SU-DHL-6 (cell line): ENCODE measurements at regions not wholly inside any gene's neighbourhood (a gene's known extent, or its start where the extent isn't known, plus 50 kb on each side); places are given as distances from the start of the nearest gene placed in this dataset.

Experiments
- H2AFZ ChIP-seq: fragments of 200-600 bp; sonication (generic); 2 replicates; pipeline ENCODE4 v1.6.1; 2014; ENCODE audit warnings: low read depth, mild to moderate bottlenecking, moderate library complexity, mixed read lengths, antibody characterized with exemption, low read length; ENCODE audit not compliant: severe bottlenecking
- H3F3A ChIP-seq: fragments of 200-600 bp; shearing (Covaris generic); 2 replicates; pipeline ENCODE4 v1.6.0; 2016; ENCODE audit warnings: antibody characterized with exemption, mild to moderate bottlenecking; ENCODE audit not compliant: insufficient read depth
- H3K27ac ChIP-seq: fragments of 200-600 bp; sonication (generic); 2 replicates; pipeline ENCODE4 v1.5.1; 2016; ENCODE audit warnings: low read depth, mild to moderate bottlenecking, low read length, moderate library complexity, mixed read lengths
- H3K27me3 ChIP-seq: fragments of 200-600 bp; sonication (generic), shearing (Covaris generic); 2 replicates; pipeline ENCODE4 v1.6.0; 2014; ENCODE audit warnings: mild to moderate bottlenecking, low read length
- H3K36me3 ChIP-seq: fragments of 200-600 bp; sonication (generic); 2 replicates; pipeline ENCODE4 v1.6.1; 2014; ENCODE audit warnings: mild to moderate bottlenecking, low read length, mixed read lengths
- H3K4me2 ChIP-seq: fragments of 300-600, 200-600 bp; shearing (Covaris generic), sonication (generic); 2 replicates; pipeline ENCODE4 v1.6.0; 2014; ENCODE audit warnings: low read length, low read depth, mild to moderate bottlenecking; ENCODE audit not compliant: poor library complexity, severe bottlenecking
- H3K4me3 ChIP-seq: fragments of 200-600 bp; sonication (generic); 2 replicates; pipeline ENCODE4 v1.5.1; 2014; ENCODE audit warnings: antibody characterized with exemption, low read length, mild to moderate bottlenecking, mixed read lengths; ENCODE audit not compliant: insufficient read depth, poor library complexity, severe bottlenecking
- H3K79me2 ChIP-seq: fragments of 200-600 bp; sonication (generic); 2 replicates; pipeline ENCODE4 v1.6.1; 2014; ENCODE audit warnings: mild to moderate bottlenecking, low read length, moderate library complexity; ENCODE audit not compliant: insufficient read depth
- H3K9ac ChIP-seq: fragments of 200-600 bp; sonication (generic); 2 replicates; pipeline ENCODE4 v1.7.0; 2014; ENCODE audit warnings: mild to moderate bottlenecking, low read length
- H3K9me2 ChIP-seq: fragments of 200-600 bp; sonication (generic); replicated peaks from 2 replicates; pipeline ENCODE4 v1.6.1; 2014; ENCODE audit warnings: low read length; ENCODE audit not compliant: insufficient read depth
- H3K9me3 ChIP-seq: fragments of 200-600 bp; sonication (generic); 2 replicates; pipeline ENCODE4 v1.6.1; 2014; ENCODE audit warnings: low read length, mixed read lengths; ENCODE audit not compliant: insufficient read depth
- H4K20me1 ChIP-seq: fragments of 200-600 bp; sonication (generic); 2 replicates; pipeline ENCODE4 v1.6.1; 2014; ENCODE audit warnings: low read depth, mild to moderate bottlenecking, antibody characterized with exemption, low read length, moderate library complexity, mixed read lengths
- CTCF ChIP-seq: fragments of 200-600 bp; sonication (generic); IDR thresholded peaks from one replicate; pipeline ENCODE4 v1.5.1; 2017; ENCODE audit warnings: antibody characterized with exemption, mild to moderate bottlenecking, low read length, moderate library complexity; ENCODE audit not compliant: insufficient read depth, poor library complexity, severe bottlenecking
- EZH2phosphoT487 ChIP-seq: fragments of 200-600 bp; sonication (generic), shearing (Covaris generic); conservative IDR thresholded peaks from 2 replicates; pipeline ENCODE4 v1.6.1; 2018; ENCODE audit warnings: mild to moderate bottlenecking, antibody characterized with exemption, low read length, moderate library complexity, mixed read lengths

DNA sequence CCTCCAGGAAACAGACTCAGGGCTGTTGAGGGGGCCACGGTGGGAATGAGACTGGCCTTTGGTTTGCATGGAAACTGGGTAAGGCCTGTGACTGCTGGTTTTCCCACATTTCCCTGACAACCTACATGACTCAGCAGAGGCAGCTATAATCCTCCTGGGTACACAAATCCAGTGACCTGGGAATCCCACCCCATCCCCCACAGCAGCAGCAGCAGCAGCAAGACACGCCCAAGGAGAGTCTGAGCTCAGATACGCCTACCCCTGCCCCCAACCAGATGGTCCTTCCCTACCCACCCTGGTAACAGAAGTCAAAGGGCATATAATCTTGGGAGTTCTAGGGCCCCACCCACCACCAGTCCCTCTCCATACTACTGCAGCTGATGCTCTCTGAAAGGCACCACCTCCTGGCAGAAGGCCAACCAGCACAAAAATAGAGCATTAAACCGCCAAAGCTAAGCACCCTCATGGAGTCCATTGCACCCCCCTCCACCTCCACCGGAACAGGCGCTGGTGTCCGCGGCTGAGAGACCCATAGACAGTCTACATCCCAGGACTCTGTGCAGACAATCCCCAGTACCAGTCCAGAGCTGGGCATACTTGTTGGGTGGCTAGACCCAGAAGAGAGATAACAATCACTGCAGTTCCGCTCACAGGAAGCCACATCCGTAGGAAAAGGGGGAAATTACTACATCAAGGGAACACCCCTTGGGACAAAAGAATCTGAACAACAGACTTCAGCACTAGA is 237.2 kb upstream of the SPRY2 start:
- H2AFZ ChIP-seq = no peak overlapping the region

DNA sequence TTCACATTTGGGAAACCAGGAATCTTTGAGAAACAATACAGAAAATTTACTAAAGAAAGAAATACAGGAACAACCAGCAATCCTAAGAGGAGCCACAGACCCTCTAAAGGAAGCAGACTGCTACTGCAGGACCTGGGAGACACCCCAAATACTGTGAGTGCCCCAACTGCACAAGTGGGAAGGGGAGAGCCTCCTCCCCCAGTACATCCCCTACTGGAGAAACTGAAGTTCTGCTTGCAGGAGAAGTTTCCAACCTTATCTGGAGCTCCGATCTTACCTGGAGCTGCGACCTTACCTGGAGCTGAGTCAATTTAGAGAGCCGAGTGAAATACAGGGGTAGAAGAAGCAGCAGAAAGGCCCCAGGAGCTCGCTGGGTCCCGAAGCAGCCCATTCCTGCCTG is 236.4 kb upstream of the SPRY2 start:
- H3K9ac ChIP-seq = no peak overlapping the region
- H3K4me3 ChIP-seq = no peak overlapping the region
- no peaks in the 10 kb centered on the region for H3K9me2 ChIP-seq
- no peaks in the 10 kb centered on the region for H3K27me3 ChIP-seq
- H3K79me2 ChIP-seq = no peaks in the 10 kb centered on the region
- H2AFZ ChIP-seq = no peak overlapping the region
- no peaks in the 10 kb centered on the region for H3K9me3 ChIP-seq
- no peaks in the 10 kb centered on the region for H3F3A ChIP-seq
- H3K4me2 ChIP-seq = no peak overlapping the region
- no peak for TF ChIP-seq EZH2phosphoT487
- no peak for TF ChIP-seq CTCF
- no peaks in the 10 kb centered on the region for H3K36me3 ChIP-seq
- H4K20me1 ChIP-seq = no peaks in the 10 kb centered on the region
- no peak overlapping the region for H3K27ac ChIP-seq

More for the DNA sequence above, 237.2 kb upstream of the SPRY2 start:
- Histone ChIP-seq H3F3A (no peaks in the 10 kb centered on the region), H4K20me1 (no peaks in the 10 kb centered on the region), H3K4me2 (no peak overlapping the region), H3K9me2 (no peaks in the 10 kb centered on the region), H3K9me3 (no peaks in the 10 kb centered on the region), H3K79me2 (no peaks in the 10 kb centered on the region), H3K4me3 (no peak overlapping the region), H3K27me3 (no peaks in the 10 kb centered on the region), H3K9ac (no peak overlapping the region), H3K36me3 (no peaks in the 10 kb centered on the region), H3K27ac (no peak overlapping the region)
- no peak for TF ChIP-seq EZH2phosphoT487
- TF ChIP-seq CTCF = no peak

- Histone ChIP-seq H4K20me1 (no peaks in the 10 kb centered on the region), H3K36me3 (no peaks in the 10 kb centered on the region), H3K9me2 (no peaks in the 10 kb centered on the region), H3K27ac (no peak overlapping the region), H3F3A (no peaks in the 10 kb centered on the region), H3K9ac (no peak overlapping the region), H3K79me2 (no peaks in the 10 kb centered on the region), H2AFZ (no peak overlapping the region), H3K9me3 (no peaks in the 10 kb centered on the region), H3K27me3 (no peaks in the 10 kb centered on the region), H3K4me3 (no peak overlapping the region), H3K4me2 (no peak overlapping the region)
- no peak for TF ChIP-seq EZH2phosphoT487
- TF ChIP-seq CTCF = no peak
Measured at GRCh38 chr13:80574113-80574850, 233.4 kb upstream of the SPRY2 start.
